Keratinocyte (primary cell): ENCODE measurements at regions not wholly inside any gene's neighbourhood (a gene's known extent, or its start where the extent isn't known, plus 50 kb on each side); places are given as distances from the start of the nearest gene placed in this dataset.

Source experiments
- DNase-seq: peaks from one replicate; pipeline ENCODE4 v3.0.0-alpha.2; 2011; ENCODE audit warnings: low read depth, missing footprints, low spot score
- FAIRE-seq: peaks from 2 replicates; lab custom pipeline; 2011; peaks lifted over from hg19 to GRCh38; lab: Jason Lieb, UNC
- H2AFZ ChIP-seq: 2 replicates; pipeline ENCODE4 v1.6.0; 2012; ENCODE audit warnings: low read length, control low read depth, inconsistent platforms; ENCODE audit not compliant: control insufficient read depth
- H3K27ac ChIP-seq: 2 replicates; pipeline ENCODE4 v1.5.1; 2011; ENCODE audit warnings: low read length; ENCODE audit not compliant: control insufficient read depth, insufficient read depth
- H3K27me3 ChIP-seq: 3 replicates; pipeline ENCODE4 v1.6.0; 2011; ENCODE audit warnings: low read length; ENCODE audit not compliant: control insufficient read depth, insufficient read depth; ENCODE audit errors: extremely low read depth
- H3K36me3 ChIP-seq, 2 experiments: 2 replicates in 1 of 2; 3 replicates in 1 of 2; pipeline ENCODE4 v1.5.1; 2011; ENCODE audit warnings: low read length in 2 of 2, mild to moderate bottlenecking in 1 of 2; ENCODE audit not compliant: control insufficient read depth in 2 of 2, insufficient read depth in 2 of 2; ENCODE audit errors: extremely low read depth in 1 of 2
- H3K4me1 ChIP-seq: 3 replicates; pipeline ENCODE4 v1.5.1; 2011; ENCODE audit warnings: low read length; ENCODE audit not compliant: control insufficient read depth, insufficient read depth; ENCODE audit errors: extremely low read depth
- H3K4me2 ChIP-seq: 3 replicates; pipeline ENCODE4 v1.6.0; 2011; ENCODE audit warnings: low read depth, low read length; ENCODE audit not compliant: control insufficient read depth, insufficient read depth; ENCODE audit errors: extremely low read depth
- H3K4me3 ChIP-seq, 3 experiments: fragments of 200-600 bp in 1 of 3; sonication (generic) in 1 of 3; 2 replicates in 2 of 3; 3 replicates in 1 of 3; pipeline ENCODE4 v1.5.1; 2011 to 2016; ENCODE audit warnings: low read length in 3 of 3, mild to moderate bottlenecking in 3 of 3, control low read depth in 2 of 3, inconsistent platforms in 1 of 3, low read depth in 1 of 3, mixed read lengths in 1 of 3, mixed run types in 1 of 3, moderate library complexity in 1 of 3; ENCODE audit not compliant: control insufficient read depth in 2 of 3, insufficient read depth in 2 of 3; ENCODE audit errors: extremely low read depth in 1 of 3
- H3K79me2 ChIP-seq: 2 replicates; pipeline ENCODE4 v1.6.0; 2012; ENCODE audit warnings: low read length; ENCODE audit not compliant: control insufficient read depth, insufficient read depth
- H3K9ac ChIP-seq: 3 replicates; pipeline ENCODE4 v1.6.0; 2011; ENCODE audit warnings: low read length; ENCODE audit not compliant: control insufficient read depth, insufficient read depth; ENCODE audit errors: extremely low read depth
- H3K9me1 ChIP-seq: 3 replicates; pipeline ENCODE4 v1.6.0; 2011; ENCODE audit warnings: low read length; ENCODE audit not compliant: control insufficient read depth, insufficient read depth; ENCODE audit errors: extremely low read depth
- H3K9me3 ChIP-seq: 2 replicates; pipeline ENCODE4 v1.5.1; 2012; ENCODE audit warnings: low read depth, low read length; ENCODE audit not compliant: control insufficient read depth
- H4K20me1 ChIP-seq: 3 replicates; pipeline ENCODE4 v1.6.0; 2011; ENCODE audit warnings: low read length; ENCODE audit not compliant: control insufficient read depth, insufficient read depth; ENCODE audit errors: extremely low read depth
- CTCF ChIP-seq, 3 experiments: IDR thresholded peaks in 1 of 3; conservative IDR thresholded peaks in 1 of 3; optimal IDR thresholded peaks in 1 of 3; 2 replicates in 2 of 3; 3 replicates in 1 of 3; pipeline versions ENCODE3 to v1.5.1; 2011; ENCODE audit warnings: low read length in 3 of 3, mild to moderate bottlenecking in 3 of 3, moderate library complexity in 2 of 3, control low read depth in 1 of 3, inconsistent platforms in 1 of 3; ENCODE audit not compliant: insufficient read depth in 2 of 3; ENCODE audit errors: extremely low read depth in 1 of 3
- EZH2 ChIP-seq: IDR thresholded peaks from one replicate; pipeline ENCODE4 v1.6.1; 2012; ENCODE audit warnings: inconsistent platforms, mild to moderate bottlenecking, low read length, moderate library complexity
- dilution Hi-C: fragments of 300-500 bp; cut with MboI; formaldehyde crosslinking; loops from one replicate; pipeline ENCODE4 v1.7.0; 2020; ENCODE audit warnings: low sequenced_read_pairs; ENCODE audit not compliant: extremely low pct_ligation_motif_present

- dilution Hi-C loops = no loop called here
- Histone ChIP-seq H3K27me3 (no peaks in the 10 kb centered on the region), H3K27ac (no peak overlapping the region), H4K20me1 (no peaks in the 10 kb centered on the region), H3K4me3 (no peak overlapping the region), H3K36me3 (no peaks in the 10 kb centered on the region), H3K9me1 (no peaks in the 10 kb centered on the region), H3K4me1 (no peaks in the 10 kb centered on the region), H3K79me2 (no peaks in the 10 kb centered on the region), H3K9me3 (no peaks in the 10 kb centered on the region), H3K9ac (no peak overlapping the region), H2AFZ (no peak overlapping the region), H3K4me2 (no peak overlapping the region)
- DNase-seq = no peak
- TF ChIP-seq EZH2 = no peak
- TF ChIP-seq CTCF (optimal IDR thresholded peaks at IDR 0.05 in 1 of 3, IDR thresholded peaks at IDR 0.05 in 1 of 3, conservative IDR thresholded peaks at IDR 0.05 in 1 of 3; ENCODE audit: extremely low read depth in 1 of 3, insufficient read depth in 2 of 3, low read length in 3 of 3) = no peak
- no peak for FAIRE-seq
Observed at GRCh38 chr4:22324422-22324821, 191.4 kb downstream of the ADGRA3 start.

DNA sequence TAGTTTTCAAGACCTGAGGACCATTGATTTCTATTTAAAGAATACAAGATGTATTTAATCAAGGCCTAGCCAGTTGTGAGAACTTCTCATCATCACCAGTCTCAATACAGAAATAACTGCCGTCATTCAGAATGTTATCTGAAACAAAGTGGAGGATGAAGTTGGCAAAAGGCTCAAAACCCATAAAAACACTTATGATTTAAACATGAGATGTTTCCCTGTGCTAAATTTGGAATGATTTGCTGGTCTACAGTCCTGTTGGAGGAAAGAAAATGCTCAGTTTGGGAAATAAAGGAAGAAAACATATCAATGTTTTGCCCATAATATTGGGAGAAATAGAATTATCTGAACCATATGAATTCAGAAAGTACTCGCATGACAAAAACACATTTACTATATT, 192.2 kb downstream of the ADGRA3 start:
- Histone ChIP-seq H3K9me3 (no peaks in the 10 kb centered on the region), H3K79me2 (no peaks in the 10 kb centered on the region), H2AFZ (no peak overlapping the region), H4K20me1 (no peaks in the 10 kb centered on the region), H3K27me3 (no peaks in the 10 kb centered on the region), H3K4me1 (no peaks in the 10 kb centered on the region), H3K36me3 (no peaks in the 10 kb centered on the region), H3K4me2 (no peak overlapping the region), H3K9me1 (no peaks in the 10 kb centered on the region), H3K27ac (no peak overlapping the region), H3K4me3 (no peak overlapping the region), H3K9ac (no peak overlapping the region)
- DNase-seq (no peak), FAIRE-seq (no peak)
- dilution Hi-C loops = no loop called here
- TF ChIP-seq CTCF (optimal IDR thresholded peaks at IDR 0.05 in 1 of 3, IDR thresholded peaks at IDR 0.05 in 1 of 3, conservative IDR thresholded peaks at IDR 0.05 in 1 of 3; ENCODE audit: extremely low read depth in 1 of 3, insufficient read depth in 2 of 3, low read length in 3 of 3) (no peak), EZH2 (no peak)
